ENCODE measurements at regions not wholly inside any gene's neighbourhood (a gene's known extent, or its start where the extent isn't known, plus 50 kb on each side); places are given as distances from the start of the nearest gene placed in this dataset.
"Not testable (repeated sequence)": the region's sequence is repeated elsewhere in the genome, so short reads cannot be mapped to it uniquely, and the experiment has no call there.

DNA sequence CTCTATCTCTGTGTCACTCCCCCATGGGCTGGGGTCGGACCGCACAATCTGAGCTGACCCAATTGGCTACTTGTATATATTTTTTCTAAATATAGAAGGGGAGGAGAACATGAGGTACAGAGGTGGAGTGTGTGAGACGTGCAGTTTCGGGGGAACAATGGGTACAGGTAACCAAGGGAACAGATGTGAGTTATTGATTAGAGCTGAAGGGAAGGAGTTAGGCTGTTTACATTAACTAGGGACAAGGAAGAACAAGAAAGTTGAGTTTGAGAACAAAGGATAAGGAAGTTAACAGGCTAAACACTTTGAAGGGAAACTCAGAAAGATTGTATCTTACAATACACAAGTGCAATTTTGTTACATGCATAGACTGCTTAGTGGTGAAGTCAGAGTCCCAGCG lies 601.2 kb downstream of the VGLL3 start:
- TF ChIP-seq EZH2 (IDR thresholded peaks at IDR 0.05; ENCODE audit: insufficient read depth, poor library complexity, severe bottlenecking); EZH2phosphoT487 (IDR thresholded peaks at IDR 0.05; ENCODE audit: insufficient read depth, low read depth): not testable (repeated sequence)

Measured in GM23248 (cell line).